ENCODE measurements at regions not wholly inside any gene's neighbourhood (a gene's known extent, or its start where the extent isn't known, plus 50 kb on each side); places are given as distances from the start of the nearest gene placed in this dataset.

DNA sequence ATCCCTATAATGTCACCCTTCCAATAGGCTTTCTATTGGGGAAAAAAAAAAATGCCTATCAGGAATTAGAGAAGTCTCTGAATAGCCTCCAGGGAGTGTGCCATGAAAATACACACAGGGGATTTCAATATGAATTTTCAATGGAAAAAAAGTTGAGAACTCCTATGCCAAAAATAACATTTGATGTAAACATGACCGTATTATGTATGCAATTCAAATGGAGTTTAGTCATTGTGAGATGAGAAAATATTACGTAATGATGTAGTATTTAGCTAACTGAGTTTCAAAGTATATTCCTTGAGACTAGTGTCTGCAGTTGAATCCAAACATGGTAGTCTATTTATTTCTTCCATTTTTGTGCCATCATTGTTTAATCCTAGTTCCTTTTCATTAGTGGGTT lies 182.3 kb downstream of the BLID start:
- Histone ChIP-seq H3K36me3 (no peaks in the 10 kb centered on the region), H3K4me3 (no peak overlapping the region), H3K27ac (no peak overlapping the region), H3K27me3 (peaks cover 0 to 15% (median 0%) of the 10 kb centered on the region in 7 donors), H3K4me1 (peaks cover 0 to 25% (median 17%) of the 10 kb centered on the region in 9 donors), H3K9me3 (no peaks in the 10 kb centered on the region)
- intact Hi-C loops (cut with DNase I) = no loop called here
- DNase-seq (no peak), ATAC-seq (no peak)
- TF ChIP-seq, protein P1, sequence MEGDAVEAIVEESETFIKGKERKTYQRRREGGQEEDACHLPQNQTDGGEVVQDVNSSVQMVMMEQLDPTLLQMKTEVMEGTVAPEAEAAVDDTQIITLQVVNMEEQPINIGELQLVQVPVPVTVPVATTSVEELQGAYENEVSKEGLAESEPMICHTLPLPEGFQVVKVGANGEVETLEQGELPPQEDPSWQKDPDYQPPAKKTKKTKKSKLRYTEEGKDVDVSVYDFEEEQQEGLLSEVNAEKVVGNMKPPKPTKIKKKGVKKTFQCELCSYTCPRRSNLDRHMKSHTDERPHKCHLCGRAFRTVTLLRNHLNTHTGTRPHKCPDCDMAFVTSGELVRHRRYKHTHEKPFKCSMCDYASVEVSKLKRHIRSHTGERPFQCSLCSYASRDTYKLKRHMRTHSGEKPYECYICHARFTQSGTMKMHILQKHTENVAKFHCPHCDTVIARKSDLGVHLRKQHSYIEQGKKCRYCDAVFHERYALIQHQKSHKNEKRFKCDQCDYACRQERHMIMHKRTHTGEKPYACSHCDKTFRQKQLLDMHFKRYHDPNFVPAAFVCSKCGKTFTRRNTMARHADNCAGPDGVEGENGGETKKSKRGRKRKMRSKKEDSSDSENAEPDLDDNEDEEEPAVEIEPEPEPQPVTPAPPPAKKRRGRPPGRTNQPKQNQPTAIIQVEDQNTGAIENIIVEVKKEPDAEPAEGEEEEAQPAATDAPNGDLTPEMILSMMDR (IDR thresholded peaks at IDR 0.05) = no peak
- WGBS, 2 donors = 82 to 88% methylated on average over 2 of the region's 2 CpGs

DNA sequence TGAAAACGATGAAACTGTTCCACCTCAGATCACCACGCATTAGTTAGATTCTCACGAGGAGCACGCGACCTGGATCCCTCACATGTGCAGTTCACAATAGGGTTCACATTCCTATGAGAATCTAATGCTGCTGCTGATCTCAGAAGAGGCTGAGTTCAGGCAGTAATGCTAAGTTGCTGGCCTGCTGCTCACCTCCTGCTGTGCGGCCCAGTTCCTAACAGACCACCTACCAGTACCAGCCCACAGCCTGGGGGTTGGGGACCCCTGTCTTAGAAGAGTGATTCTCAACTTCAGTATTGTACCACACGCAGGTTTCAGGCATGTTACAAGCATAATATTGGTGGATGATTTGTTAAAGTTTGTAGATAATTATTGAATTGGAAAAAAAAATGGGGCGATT lies 182.7 kb downstream of the BLID start:
- no peaks in the 10 kb centered on the region for H3K36me3 ChIP-seq
- DNase-seq (no peak), ATAC-seq (no peak)
- peaks cover 0 to 19% (median 0%) of the 10 kb centered on the region in 7 donors for H3K27me3 ChIP-seq
- H3K27ac ChIP-seq = no peak overlapping the region
- 91 to 95% methylated on average over 8 of the region's 8 CpGs for WGBS, 2 donors
- intact Hi-C loops (cut with DNase I) = no loop called here
- no peak overlapping the region for H3K4me3 ChIP-seq
- TF ChIP-seq, protein P1 (IDR thresholded peaks at IDR 0.05) = no peak
- peaks cover 0 to 25% (median 17%) of the 10 kb centered on the region in 9 donors for H3K4me1 ChIP-seq
- H3K9me3 ChIP-seq = no peaks in the 10 kb centered on the region

DNA sequence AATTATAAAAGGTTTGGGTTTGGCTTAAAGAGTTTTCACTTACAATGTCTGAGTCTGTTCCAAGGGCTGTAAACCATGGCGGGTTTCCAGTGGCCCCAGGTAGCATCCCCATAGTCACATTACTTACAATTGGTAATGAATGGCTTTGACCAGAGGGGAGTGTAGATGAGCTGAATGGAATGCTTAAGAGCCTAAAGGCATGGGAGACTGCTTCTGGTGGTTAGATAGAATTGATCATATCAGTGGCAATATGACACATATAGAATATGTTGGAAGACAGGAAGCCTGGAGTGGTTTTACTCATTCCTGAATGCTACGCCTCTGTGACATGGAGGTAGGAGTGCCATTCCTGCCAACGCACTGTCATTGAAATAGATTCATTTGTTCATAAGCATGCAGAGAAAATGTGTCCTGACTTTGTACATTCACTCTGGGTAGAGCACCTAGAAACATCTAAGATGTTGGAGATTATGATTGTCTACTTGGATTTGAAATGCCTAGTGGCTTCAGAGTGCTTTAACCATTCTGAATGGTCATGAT lies 183.3 kb downstream of the BLID start:
- H3K9me3 ChIP-seq = no peaks in the 10 kb centered on the region
- H3K4me3 ChIP-seq = no peak overlapping the region
- TF ChIP-seq, protein P1 (IDR thresholded peaks at IDR 0.05) = no peak
- H3K4me1 ChIP-seq = peaks cover 0 to 25% (median 17%) of the 10 kb centered on the region in 9 donors
- H3K36me3 ChIP-seq = no peaks in the 10 kb centered on the region
- ATAC-seq = no peak
- peaks cover 0 to 19% (median 0%) of the 10 kb centered on the region in 7 donors for H3K27me3 ChIP-seq
- H3K27ac ChIP-seq = no peak overlapping the region
- WGBS, 2 donors = 97% methylated on average over 3 of the region's 3 CpGs
- intact Hi-C loops (cut with DNase I) = no loop called here
- DNase-seq = no peak

DNA sequence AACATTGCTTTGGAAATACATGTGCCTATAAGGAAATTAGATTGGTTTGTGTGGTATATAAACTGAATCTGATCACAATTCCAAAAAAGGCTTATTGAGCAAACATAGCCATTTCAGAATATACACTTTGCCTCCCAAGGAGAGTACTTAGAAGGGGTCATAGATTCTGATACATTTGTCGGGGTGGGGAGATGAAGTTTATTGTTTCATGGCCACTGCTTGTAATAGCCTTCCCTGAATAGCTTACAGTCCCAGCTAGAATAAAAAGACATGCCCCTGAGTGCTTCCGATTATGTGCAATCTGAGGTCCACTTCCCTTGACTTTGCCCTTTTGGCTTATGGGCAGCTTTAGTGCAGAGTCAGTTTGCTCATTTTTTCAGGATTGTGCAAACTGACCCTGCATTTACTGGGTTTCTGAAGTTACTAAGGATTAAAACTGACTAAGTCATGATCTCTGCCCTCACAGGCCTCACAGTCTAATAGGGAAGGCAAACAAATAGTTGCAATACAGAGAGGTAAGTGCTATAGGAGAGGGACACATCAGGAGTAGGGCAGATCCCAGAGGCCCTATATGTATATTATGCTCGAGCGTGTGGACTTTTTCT lies 184.2 kb downstream of the BLID start:
- Histone ChIP-seq H3K27me3 (peaks cover 0 to 19% (median 0%) of the 10 kb centered on the region in 7 donors), H3K9me3 (no peaks in the 10 kb centered on the region), H3K4me3 (no peak overlapping the region), H3K4me1 (peaks cover 0 to 25% (median 17%) of the 10 kb centered on the region in 9 donors), H3K27ac (no peak overlapping the region), H3K36me3 (no peaks in the 10 kb centered on the region)
- intact Hi-C loops (cut with DNase I) = no loop called here
- TF ChIP-seq, protein P1 (IDR thresholded peaks at IDR 0.05) = no peak
- DNase-seq (no peak), ATAC-seq (no peak)
- WGBS, 2 donors = 77 to 78% methylated on average over 4 of the region's 4 CpGs

Measured in heart right ventricle (tissue), 16 donors.